ENCODE measurements at regions not wholly inside any gene's neighbourhood (a gene's known extent, or its start where the extent isn't known, plus 50 kb on each side); places are given as distances from the start of the nearest gene placed in this dataset.

- H3K4me1 Mint-ChIP-seq (ENCODE audit: low read depth), result no peaks in the 10 kb centered on the region
- ChIA-PET POLR2A (no interaction called here), CTCF (no interaction called here)
- TF ChIP-seq CTCF (IDR thresholded peaks at IDR 0.05), result no peak
- ATAC-seq, result no peak
- intact Hi-C loops (cut with micrococcal nuclease), result no loop called here
- H3K27ac Mint-ChIP-seq, result no peak overlapping the region
- H3K27me3 Mint-ChIP-seq, result no peaks in the 10 kb centered on the region
- H3K9me3 Mint-ChIP-seq, result peaks cover 7% of the 10 kb centered on the region
- no peak for DNase-seq
- no peak overlapping the region for H3K4me3 Mint-ChIP-seq
- H3K36me3 Mint-ChIP-seq (ENCODE audit: low read depth), result no peaks in the 10 kb centered on the region
Observed at GRCh38 chr1:68623700-68624099, 126.8 kb upstream of the DEPDC1 start.

- no peak overlapping the region for H3K4me3 Mint-ChIP-seq
- no peaks in the 10 kb centered on the region for H3K4me1 Mint-ChIP-seq (ENCODE audit: low read depth)
- H3K27ac Mint-ChIP-seq, result no peak overlapping the region
- DNase-seq (no peak), ATAC-seq (no peak)
- no peak for TF ChIP-seq CTCF (IDR thresholded peaks at IDR 0.05)
- POLR2A ChIA-PET, result no interaction called here
- H3K36me3 Mint-ChIP-seq (ENCODE audit: low read depth), result no peaks in the 10 kb centered on the region
- CTCF ChIA-PET, result no interaction called here
- H3K9me3 Mint-ChIP-seq, result peaks cover 5% of the 10 kb centered on the region
- intact Hi-C loops (cut with micrococcal nuclease), result no loop called here
- H3K27me3 Mint-ChIP-seq, result no peaks in the 10 kb centered on the region
Observed at GRCh38 chr1:68624233-68624632, 127.4 kb upstream of the DEPDC1 start.

DNA sequence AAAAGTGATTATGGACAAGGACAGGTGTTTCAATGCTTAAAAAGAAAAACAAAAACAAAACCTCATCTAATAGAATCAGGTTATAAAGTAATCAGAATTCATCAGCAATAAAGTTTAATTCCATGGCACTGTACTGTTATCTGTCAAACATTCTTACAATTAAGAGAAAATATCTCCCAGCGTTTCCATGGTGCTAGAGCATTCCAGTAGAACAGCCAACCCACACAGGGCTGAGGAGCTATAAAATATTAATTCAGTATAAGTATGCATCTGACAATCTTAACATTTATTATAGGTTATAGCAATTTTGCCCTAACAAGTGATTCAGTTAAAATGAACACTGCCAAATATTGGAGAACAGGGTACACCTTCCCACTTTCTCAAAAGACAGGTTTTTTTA, 128.7 kb upstream of the DEPDC1 start:
- no peaks in the 10 kb centered on the region for H3K27me3 Mint-ChIP-seq
- ChIA-PET CTCF (no interaction called here), POLR2A (no interaction called here)
- no peak overlapping the region for H3K27ac Mint-ChIP-seq
- H3K9me3 Mint-ChIP-seq, result peaks cover 2% of the 10 kb centered on the region
- DNase-seq (no peak), ATAC-seq (no peak)
- no peak for TF ChIP-seq CTCF (IDR thresholded peaks at IDR 0.05)
- no peaks in the 10 kb centered on the region for H3K4me1 Mint-ChIP-seq (ENCODE audit: low read depth)
- no peaks in the 10 kb centered on the region for H3K36me3 Mint-ChIP-seq (ENCODE audit: low read depth)
- intact Hi-C loops (cut with micrococcal nuclease), result no loop called here
- no peak overlapping the region for H3K4me3 Mint-ChIP-seq

- no peak for ATAC-seq
- DNase-seq, result no peak
- Mint-ChIP-seq H3K27ac (no peak overlapping the region), H3K9me3 (no peaks in the 10 kb centered on the region), H3K36me3 (ENCODE audit: low read depth) (no peaks in the 10 kb centered on the region), H3K27me3 (no peaks in the 10 kb centered on the region), H3K4me3 (no peak overlapping the region), H3K4me1 (ENCODE audit: low read depth) (no peaks in the 10 kb centered on the region)
- TF ChIP-seq CTCF (IDR thresholded peaks at IDR 0.05), result no peak
- intact Hi-C loops (cut with micrococcal nuclease), result no loop called here
- ChIA-PET POLR2A (no interaction called here), CTCF (no interaction called here)
Observed at GRCh38 chr1:68633141-68633919, 136.4 kb upstream of the DEPDC1 start.

- no peak for ATAC-seq
- no peak overlapping the region for H3K4me3 Mint-ChIP-seq
- H3K36me3 Mint-ChIP-seq (ENCODE audit: low read depth), result no peaks in the 10 kb centered on the region
- no peaks in the 10 kb centered on the region for H3K27me3 Mint-ChIP-seq
- no peak for DNase-seq
- H3K9me3 Mint-ChIP-seq, result peaks cover 2% of the 10 kb centered on the region
- H3K27ac Mint-ChIP-seq, result no peak overlapping the region
- intact Hi-C loops (cut with micrococcal nuclease), result no loop called here
- TF ChIP-seq CTCF (IDR thresholded peaks at IDR 0.05), result no peak
- POLR2A ChIA-PET, result no interaction called here
- no peaks in the 10 kb centered on the region for H3K4me1 Mint-ChIP-seq (ENCODE audit: low read depth)
- CTCF ChIA-PET, result no interaction called here
Observed at GRCh38 chr1:68644504-68644903, 147.6 kb upstream of the DEPDC1 start.
